ENCODE measurements at regions not wholly inside any gene's neighbourhood (a gene's known extent, or its start where the extent isn't known, plus 50 kb on each side); places are given as distances from the start of the nearest gene placed in this dataset.
A peak's percentile ranks its signal among the peaks of the same experiment; 100 is the strongest.

DNA sequence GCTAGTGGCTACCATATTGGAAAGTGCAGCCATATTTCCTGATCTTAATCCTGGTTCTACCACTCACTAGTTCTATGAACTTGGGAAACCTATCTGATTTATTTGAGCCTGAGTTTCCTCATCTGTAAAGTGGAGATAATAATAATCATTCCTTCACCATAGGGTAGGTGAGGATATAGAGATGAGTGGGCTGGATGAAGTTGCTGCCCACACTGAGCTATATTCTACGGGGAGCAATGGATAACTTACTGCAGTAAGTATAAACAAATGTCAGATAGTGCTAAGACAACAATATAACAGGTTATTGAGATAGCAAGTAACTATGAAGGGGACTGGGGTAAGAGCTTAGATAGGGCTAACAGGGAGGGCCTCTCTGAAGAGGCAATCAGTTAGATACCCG lies 251.5 kb upstream of the ADAMTS9 start:
- DNase-seq = no peak

DNA sequence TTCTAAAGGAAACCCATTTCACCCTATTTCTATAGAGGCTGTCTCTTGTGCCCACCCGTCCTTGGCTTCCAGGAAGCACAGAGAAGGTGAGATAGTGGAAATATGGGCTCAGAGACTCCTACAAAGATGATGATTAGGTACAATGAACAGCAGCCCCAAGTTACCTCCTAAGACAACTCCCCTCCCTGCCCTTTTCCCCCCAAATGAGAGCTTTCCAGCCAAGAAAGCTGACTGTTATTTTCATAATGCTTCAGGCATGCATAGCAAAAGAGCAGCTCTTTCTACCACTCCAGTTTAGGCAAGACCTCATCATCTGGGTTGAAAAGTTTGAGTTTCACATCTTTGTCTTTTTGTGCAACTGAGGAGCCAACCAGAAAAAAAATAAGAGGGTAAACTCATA lies 248.8 kb upstream of the ADAMTS9 start:
- DNase-seq = no peak

DNA sequence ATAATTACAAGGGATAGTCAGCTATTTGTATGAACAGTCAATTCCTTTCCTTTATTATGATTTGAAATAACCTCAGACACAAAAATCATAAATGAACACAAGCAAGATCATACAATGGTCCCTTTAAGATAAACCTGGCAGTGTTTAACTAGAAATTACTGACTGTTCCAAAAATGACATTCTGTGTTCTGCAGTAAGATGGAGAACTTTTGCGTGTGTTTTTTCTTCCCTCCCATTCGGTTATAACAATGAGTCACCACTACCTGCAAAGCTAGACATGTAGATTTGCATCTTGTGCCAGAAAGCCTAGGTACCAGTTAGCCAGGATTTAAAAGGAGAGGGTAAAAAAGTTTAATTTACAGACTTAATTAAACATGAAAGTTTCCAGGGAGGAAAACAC lies 248.2 kb upstream of the ADAMTS9 start:
- no peak for DNase-seq

DNA sequence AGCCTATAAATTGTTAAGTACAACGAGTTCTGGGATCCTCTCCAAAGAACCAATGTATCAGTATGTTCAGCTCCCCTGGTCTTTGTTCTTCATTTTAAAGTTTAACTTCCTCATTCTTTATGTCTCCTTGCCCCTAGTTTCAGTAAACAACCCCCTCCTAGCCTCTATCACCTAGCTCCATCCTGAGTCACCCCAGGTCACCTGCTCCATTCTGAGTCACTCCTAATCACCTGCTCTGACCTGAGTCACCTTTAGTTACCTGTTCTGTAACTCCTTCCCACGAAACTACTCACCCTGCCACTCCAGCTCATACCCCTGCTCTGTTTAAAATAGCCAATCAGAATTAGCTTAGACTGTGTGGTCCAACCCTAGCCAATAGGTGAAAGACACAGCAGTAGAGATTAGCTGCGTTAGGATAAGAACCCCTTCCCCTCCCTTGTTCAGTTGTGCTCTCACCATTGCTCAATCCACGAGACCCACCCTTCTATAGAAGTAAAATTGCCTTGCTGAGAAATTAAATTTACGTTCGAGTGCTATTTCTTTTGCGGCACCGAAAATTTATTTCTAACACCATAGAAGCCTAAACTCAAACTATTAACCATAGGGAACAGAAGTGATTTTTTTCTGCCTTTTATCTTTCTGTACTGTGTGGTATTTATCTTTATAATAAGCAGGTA lies 245.0 kb upstream of the ADAMTS9 start:
- DNase-seq = no peak

DNA sequence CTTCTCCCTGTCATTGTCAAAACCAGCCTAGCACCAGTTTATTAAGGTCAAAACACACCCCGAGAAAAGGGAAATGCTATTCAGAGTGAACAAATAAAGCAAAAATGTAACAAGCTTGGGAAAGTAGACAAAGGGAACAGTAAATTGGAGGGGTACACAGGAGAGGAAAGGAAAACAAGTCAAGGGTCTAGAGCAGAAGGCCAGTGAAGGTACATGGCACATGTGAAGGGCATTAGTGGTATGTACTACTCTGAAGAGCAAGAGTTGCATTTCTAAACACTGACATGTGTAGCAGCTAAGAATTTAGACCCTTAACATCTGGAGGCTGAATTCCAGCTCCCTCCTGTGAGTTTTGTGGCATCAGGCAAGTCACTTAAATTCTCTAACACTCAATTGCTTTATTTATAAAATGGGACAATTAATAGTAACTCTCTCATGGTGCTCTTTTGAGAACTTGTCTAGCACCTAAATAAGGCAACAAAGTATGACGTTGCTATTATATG lies 244.3 kb upstream of the ADAMTS9 start:
- no peak for DNase-seq

DNA sequence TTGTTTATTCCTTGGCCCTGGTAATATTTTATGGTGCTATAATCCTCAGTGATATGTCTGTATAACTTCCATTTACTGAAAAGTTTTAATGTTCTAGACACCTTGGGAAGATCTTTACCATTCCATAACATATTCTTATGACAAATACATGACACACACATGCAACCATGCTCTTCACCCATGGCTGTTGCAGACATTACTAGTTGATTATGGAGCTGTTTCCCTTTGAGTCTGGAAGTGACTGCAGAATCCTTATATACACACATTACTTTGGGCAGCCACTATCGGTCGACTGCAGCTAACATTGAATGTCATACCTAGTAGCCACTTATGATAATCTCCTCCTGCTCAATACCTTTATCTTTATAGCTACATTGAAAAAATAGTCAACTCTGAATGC lies 243.1 kb upstream of the ADAMTS9 start:
- no peak for DNase-seq

DNA sequence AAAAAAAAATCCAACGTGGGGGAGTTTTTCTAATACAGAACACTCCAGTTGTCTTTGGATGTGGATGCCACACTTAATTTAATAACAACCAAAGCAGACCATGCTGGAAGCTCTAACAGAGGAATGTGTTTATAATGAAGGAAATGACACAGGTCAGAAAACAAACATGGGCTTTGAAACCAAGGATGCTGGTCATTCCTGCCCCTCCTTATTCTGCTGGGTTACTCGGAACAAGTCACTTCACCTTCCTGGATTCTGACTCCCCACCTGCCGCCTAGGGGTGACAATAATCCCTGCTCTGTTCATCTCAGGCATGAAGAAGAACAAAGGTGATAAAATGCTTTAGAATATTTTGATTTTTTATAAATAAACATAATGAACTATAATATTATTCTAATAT lies 240.9 kb upstream of the ADAMTS9 start:
- no peak for DNase-seq

DNA sequence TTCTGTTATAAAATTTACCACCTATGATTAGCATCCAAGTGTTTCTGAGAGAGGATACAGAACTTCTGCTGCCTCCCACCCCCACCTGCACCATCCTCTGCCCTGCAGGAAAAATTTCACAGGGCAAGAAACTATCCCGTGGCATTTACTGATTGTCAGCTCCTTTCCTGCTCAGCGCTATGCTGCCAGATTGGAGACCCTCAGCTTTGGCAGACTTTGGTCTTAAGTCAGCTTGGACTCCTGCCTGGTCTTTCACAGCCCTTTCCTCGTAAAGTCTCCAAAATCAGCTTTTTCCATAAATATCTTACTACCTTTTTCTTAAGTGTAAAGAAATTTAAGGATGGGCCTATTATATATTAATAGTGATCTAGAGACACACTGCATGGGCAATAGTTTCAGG lies 239.9 kb upstream of the ADAMTS9 start:
- no peak for DNase-seq

DNA sequence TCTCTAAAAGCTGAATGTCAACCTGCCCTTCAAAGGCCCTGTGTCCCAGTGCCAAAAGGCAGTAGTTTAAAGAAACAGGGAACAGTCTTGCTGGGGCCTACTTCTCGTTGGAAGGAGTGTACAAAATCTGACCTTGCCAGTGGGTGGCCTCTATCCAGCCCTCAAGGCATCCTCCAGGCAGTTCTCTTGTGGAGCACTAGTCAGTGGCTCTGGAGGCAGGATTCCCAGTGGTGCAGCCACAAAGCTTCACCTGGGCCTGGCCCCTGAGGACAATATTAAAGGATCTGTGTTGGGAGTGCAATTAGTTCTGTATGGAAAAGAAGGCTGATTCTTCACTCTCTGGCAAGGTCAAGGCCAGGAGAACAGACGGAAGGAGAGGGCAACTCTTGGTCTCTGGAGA lies 237.8 kb upstream of the ADAMTS9 start:
- DNase-seq = no peak

DNA sequence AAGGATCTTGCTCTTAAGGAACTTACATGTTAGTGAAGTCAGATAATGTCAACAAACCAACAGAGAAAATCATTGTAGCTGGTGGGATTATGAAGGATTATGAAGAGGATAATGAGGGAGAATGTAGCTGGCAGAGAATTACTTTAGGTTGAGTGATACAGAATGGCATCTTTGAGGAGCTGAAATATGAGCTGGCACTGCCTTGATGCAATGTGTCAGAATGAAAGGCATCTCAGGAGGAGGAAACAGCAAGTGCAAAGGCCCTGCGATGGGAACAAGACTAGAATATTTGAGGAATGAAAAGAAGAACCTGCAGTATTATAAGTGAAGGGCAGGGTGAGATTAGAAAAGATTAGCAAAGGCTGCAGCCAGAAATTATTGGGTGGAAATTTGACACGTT lies 237.2 kb upstream of the ADAMTS9 start:
- DNase-seq = no peak

DNA sequence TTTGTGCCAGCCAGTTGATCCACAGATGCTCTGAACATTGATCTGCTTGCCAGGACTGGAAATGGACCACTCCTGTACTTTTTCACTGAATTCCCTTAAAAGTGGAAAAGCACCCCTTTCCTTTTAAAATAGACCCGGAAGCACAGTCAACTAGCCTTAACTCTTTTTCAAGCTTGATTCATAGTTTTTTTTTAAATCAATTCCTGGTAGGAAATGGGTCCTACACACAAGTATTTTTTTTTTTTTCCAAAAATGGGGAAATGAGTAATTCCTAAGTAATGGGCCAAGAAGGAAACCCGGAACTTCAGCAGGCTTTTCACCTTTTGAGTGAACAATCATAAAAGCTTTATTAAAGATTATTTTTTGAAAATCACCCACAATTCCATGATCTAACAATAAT lies 234.4 kb upstream of the ADAMTS9 start:
- DNase-seq = no peak

DNA sequence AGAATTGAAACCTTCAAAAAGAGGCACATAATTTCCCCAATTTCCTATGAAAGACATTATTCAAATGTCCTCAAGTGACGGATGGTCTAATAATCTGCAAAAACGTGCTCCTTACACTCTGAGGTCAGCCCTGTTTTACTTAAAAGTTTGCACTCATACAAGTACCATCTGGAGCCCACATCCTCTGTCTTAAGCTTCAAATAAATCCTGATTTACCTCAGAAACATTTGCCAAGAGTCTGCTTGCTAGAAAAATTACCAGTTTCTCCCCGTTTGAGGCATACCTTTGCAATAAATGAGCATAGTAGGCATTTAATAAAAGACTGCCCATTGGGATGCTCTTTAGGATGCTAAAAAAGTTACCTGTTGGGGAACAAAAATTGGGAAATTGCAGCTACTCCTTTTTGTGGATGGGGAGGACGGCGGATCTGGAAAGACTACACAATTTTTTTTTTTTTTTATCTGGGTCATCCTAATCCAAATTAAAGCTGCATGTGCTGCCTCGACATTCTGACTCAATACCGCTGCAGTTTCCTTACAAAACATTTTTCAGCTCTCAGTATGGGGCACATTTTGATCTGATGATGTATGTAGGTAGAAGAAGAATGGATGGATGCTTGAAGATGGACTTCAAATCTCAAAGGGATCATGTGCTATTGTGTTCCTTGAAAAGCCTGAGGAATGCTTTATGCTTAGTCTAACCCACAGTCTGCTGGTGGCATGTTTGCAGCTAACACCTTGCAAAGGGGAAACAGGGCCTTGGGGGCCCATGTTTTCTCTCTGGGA lies 233.7 kb upstream of the ADAMTS9 start:
- DNase-seq = no peak

DNA sequence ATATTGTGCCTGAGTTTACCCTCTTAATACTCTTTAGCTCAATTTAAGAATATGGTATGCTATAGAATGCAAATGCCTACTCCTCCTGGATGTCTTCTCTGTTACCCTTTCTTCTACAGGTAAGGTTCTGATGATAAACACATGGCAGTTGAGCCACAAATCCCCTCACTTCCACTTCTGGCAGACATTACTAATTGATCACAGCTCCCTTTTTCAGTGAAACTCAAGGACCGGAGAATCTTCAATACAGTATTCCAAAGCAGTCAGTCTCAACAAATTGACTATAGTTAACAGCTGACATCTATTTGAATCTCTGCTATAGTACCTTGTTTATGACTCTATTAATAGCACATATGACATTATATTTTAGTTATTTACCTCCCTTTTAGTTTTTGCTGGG lies 232.1 kb upstream of the ADAMTS9 start:
- DNase-seq = no peak

DNA sequence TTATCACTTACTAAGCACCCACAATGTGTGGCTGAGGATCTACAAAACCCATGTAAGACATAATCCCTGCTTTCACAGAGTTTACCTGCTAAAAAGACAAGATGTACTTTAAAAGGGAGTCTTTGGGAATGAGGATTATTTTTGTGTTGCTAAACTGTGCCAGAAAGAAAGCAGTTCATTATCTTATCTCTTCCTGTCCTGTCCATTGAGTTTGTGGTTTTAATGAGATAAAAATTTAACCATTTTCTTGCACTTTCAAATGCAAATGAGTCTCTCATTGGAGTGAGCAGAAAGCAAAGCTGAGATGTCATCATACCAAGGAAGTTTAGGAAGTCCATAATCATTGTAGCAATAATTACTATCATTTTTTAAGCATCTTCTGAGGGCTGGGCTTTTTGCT lies 231.2 kb upstream of the ADAMTS9 start:
- no peak for DNase-seq

DNA sequence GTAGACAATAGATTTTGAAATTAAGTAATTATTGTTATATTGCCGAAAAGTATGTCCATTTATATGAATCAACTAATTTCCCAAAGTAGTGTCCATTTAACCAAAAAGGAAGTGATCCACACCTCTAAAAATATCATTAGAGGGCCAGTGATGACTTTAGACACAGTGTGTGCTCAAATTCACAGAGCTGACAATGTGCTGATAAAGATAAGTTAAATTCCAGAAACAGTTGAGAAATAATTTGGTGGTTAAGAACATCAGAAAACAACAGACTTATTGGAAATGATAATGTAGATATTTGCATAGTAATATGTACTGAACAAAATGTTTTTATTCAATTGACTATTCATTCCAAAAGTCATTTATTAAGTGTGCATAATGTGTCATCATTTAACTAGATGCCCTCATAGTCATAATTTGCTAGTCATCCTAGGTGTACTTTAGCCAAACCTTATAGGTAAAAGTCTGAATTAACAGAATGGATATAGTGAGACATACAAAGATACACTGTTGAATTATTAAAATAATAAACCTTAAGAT lies 230.2 kb upstream of the ADAMTS9 start:
- no peak for DNase-seq

DNA sequence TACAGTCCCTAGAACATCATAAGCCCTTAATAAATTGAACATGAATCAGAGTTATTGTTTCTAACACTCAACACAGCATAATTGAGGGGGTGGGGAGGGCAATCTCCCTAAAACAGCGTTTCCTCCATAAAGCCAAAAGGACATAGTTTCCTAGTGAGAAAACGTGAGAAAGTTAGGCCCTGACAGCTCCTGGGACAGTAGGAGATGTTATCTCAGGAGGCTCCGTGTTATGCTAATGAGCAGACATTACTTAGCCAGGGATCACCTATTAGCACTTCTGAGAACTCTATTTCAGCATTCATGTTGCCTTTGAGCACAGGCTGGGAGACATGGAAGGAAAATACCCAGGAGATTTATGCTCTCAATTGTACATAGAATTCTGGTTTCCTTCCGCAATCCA lies 229.1 kb upstream of the ADAMTS9 start:
- DNase-seq = no peak

DNA sequence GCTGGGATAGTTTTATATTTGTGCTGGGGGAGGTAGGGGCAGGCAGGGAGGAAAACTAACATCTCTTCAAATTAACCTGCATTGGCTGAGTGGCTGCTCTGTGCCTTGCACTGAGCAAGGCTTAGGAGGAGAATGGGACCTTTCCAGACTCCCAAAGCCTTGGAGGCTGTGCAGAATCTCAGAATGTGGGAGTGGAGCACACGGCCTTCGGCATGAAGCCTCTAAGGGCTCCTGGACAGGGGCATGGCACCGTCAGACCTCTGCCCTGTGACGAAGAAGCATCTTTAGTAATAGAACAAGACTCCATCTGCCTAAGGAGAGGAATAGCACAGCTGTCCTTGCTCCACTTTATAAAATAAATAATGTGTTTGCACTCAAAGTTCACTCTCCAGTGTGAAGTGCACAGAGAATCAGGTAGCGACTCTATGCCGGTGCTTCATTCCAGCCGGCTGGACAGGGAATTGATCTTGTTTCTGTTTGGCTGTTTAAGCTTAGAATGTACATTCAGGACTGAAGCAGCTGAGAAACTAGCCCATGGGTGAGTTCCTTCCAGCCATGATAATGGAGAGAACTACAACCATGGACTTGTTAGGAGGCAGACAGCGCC lies 228.5 kb upstream of the ADAMTS9 start:
- DNase-seq = no peak

DNA sequence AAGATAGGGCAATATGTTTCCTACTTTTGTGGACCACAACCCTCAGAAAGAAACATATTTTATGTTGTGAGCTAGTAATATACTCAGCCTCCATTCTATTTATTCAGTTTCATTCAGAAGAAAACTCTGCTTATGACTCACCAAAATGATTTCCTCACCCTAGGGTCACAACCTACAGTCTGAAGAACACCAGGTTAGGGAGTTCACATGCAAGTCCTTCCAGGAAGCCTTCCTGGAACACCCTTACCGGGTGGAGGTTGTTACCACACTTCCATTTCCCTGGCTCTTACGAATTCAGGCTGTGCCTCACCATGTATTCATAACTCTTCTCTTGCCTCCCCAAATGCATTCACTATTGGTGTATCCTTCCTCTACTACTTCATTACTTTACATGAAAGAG lies 228.0 kb upstream of the ADAMTS9 start:
- no peak for DNase-seq

DNA sequence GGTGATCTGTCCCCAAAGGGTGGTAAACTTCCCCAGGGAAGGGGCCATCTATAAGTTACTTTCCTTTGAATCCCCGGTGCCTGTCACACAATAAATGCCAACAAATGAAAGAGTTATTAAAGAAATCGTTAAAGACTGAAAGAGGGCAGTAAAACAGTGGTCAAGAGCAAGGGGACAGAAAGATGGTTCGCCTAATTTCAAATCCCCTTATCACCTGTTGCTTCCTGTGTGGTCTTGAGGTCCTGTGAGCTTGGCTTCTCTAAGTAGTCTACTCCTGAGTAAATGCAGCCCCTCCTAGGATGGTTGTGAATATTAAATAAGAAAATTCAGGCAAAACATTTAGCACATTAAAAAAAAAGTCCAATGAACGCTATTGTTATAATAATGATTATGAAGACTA lies 225.7 kb upstream of the ADAMTS9 start:
- no peak for DNase-seq

DNA sequence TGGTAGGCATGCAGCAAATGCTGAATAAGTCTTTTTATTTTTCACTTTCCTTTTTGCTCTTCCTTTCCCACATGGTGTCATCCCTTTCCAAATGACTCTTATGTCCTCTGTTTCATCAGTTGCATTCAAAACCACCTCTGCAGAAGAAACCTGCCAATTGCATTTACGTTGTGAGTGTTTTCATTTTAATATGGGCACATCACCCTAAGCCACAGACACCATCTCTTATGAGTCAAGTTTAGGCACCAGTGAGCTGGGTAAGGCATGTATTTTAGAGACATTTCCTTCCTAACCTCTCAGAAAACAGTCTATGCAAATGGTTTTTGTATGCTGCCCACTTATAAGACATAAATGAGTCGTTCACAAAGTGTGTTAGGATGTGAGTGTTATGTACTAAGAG lies 223.3 kb upstream of the ADAMTS9 start:
- peak; percentile 29 for DNase-seq

DNA sequence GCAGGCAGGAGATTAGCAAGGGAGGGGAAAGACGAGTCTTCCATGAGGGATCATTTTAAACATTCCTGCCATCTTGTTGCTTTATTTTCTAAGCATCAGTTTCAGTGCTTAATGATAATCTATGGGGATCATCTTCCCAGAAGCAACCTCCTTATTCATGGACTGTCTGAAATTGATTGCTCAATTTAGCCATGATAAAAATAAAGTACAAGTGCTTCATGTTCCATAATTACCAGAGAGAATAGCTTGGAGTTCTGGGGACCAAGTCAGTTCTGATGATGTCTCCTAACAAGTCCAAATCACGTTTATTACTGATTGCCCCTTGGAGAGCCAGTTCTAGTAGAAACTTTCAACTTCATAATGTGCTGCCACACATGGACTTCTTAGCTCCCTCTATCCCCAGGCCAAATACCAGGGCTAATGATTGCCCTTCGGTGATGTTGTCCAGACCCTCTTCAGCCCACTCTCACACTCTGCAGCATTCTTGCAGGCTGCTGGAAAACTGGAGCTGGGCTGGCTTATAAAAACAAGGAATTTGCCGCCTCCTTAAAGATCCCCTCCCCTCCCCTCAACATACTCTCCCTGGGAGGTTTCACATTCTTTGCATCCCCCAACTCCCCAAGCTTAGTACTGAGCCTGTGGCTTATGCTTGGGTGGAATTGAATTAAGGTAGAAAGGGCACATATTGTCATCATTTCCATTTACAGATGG lies 222.1 kb upstream of the ADAMTS9 start:
- DNase-seq = no peak

DNA sequence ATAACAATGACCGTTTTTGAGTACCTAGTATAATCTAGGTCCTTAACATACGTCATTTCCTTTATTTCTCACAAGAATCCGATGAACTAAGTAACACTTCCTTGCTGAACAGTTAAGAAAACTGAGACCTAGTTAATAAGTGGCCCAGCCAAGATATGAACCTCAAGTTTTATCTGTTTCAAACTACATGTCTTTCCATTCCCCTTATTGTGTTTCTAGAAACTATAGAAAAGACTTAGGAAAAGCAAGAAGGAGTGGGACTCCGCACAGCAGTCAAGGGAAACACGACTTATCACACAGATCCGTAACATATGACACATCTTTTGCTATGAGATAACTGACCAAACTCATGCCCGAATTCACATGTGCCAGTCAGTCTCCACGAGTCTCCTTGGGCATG lies 221.2 kb upstream of the ADAMTS9 start:
- no peak for DNase-seq

DNA sequence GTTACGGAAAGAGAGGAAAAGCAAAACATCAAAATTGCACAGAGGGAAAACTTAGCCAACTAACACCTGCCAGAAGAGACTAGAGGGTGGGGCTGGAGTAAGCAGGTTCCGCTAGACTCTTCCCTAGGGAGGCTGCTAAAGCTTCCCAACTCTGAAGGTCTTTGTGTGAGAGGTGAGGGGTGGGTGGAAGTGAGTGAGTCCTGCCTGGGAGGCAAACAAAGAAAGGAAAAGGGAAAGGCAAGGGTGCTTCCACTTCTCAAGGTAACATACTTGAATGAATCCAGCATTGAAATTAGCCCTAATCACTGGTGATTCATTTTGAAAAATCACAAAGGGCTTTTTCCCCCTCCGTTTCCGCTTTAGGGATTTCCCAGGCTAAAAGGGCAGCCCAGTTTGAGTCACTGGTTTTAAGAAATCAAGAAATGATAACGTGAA lies 220.5 kb upstream of the ADAMTS9 start:
- no peak for DNase-seq

All from activated CD4-positive, alpha-beta T cell treated with anti-CD3 and anti-CD28 coated beads, Interleukin-2, Interleukin-6, amounts not matched to agents 100 ng/mL and 50 ng/mL, durations not matched to agents 16 hours and 8 hours (primary cell).